Fibroblast of skin of abdomen (primary cell): ENCODE measurements at regions not wholly inside any gene's neighbourhood (a gene's known extent, or its start where the extent isn't known, plus 50 kb on each side); places are given as distances from the start of the nearest gene placed in this dataset.

Experiments
- DNase-seq: peaks from one replicate; pipeline ENCODE4 v3.0.0-alpha.2; 2013

- no peak for DNase-seq
These were observed 73.4 kb upstream of the CADM2 start for GRCh38 chr3:84885199-84885882.

GRCh38 chr3:84891851-84892250 lies 66.9 kb upstream of the CADM2 start:
- no peak for DNase-seq

DNA sequence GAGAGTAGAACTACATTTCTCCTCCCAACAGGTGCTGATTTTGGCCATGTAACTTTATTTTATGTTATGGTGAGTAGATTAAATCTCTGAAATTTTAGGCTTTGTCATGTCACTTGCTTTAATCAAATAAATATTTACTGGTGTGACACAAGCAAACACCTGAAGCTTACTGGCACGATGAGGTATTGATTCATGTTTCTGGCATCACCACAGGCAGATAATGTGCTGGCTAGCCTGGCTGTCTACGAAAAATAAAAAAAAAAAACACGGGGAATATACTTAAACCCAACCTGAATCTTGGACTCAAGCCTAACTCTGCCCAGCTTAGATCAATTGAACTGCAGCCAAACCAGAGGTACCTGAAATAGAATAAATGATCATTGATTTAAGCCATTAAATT lies 65.6 kb upstream of the CADM2 start:
- no peak for DNase-seq

GRCh38 chr3:84904212-84904611 lies 54.6 kb upstream of the CADM2 start:
- DNase-seq, result no peak

DNA sequence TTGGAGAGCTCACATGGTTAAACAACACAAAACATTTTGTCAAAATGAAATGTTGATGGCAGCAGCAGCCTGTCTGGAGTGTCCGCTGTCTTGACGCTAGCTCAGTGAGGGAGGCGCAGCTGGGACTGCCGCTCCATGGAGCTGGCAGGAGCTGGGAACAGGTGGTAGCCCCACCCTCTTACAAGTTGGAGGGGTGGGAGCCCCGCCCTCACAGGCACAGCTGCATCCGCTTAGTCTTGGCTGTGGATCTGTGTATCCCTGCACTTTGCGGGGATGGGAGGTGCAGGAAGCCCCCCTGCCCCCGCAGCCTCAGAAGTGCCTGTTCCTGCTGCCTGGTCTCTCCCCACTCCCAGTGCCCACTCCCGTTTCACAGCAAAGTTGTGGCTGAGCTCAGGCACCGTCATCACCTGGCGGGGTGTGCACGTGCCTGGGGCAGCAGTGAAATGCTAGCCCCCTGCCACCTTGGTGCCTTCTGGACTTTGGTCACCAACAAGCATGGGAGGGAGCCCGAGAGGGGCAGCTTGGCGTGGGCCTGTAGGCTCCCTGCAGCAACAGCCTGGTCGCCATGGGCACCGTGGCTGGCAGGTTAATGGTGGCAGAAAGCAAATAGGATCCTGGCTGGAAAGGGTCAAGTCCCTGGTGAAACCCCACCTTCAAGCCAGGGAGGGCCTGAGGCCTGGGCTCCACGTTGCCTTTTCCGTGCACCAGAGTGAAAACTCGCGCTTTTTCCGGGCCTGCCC lies 53.8 kb upstream of the CADM2 start:
- DNase-seq, result no peak

DNA sequence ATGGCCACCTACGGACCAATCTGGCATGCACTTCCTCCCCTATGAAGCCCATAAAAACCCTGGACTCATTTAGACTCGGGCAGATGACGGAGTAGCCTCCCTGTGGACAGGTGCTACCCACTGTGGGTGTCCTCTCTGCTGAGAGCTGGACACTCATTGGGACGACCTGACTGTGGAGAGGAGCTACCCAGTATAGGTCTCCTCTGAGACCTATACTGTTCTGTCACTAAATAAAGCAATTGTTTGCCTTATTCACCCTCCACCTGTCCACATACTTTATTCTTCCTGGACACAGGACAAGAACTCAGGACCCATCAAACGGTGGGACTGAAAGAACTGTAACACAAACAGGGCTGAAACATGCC lies 53.3 kb upstream of the CADM2 start:
- no peak for DNase-seq

DNA sequence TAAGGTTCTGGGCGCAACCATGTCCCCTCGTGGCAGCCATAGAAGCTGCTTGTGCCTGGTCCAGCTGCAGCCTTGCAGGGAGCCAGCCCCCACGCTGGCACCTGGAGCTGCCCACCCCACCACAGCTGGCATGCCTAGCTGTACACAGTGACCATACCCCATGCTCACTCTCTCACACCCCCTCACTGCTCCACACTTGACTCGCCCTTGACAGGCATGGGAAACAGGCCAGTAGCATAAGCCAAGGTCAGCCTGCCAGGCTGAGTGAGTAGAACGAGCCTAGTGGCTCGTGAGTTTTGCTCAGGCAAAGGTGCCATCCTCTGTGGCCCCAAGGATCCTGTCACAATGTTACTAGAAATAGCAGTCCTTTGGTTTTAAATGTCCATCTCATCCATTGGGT lies 52.7 kb upstream of the CADM2 start:
- no peak for DNase-seq
